H9 (cell line): ENCODE measurements at regions not wholly inside any gene's neighbourhood (a gene's known extent, or its start where the extent isn't known, plus 50 kb on each side); places are given as distances from the start of the nearest gene placed in this dataset.

Experiments used
- DNase-seq: peaks from one replicate; pipeline ENCODE4 v3.0.0-alpha.2; 2017
- H2AFZ ChIP-seq: one replicate; pipeline ENCODE4 v1.6.1; 2013; ENCODE audit warnings: mild to moderate bottlenecking, low read length, control low read depth, moderate library complexity
- H2AK5ac ChIP-seq: 2 replicates; pipeline ENCODE4 v1.6.1; 2013; ENCODE audit warnings: low read length, control low read depth, mixed read lengths; ENCODE audit not compliant: insufficient read length
- H2BK120ac ChIP-seq: one replicate; pipeline ENCODE4 v1.6.1; 2013; ENCODE audit warnings: low read depth, mild to moderate bottlenecking, low read length, control low read depth, inconsistent platforms; ENCODE audit not compliant: poor library complexity, severe bottlenecking
- H2BK12ac ChIP-seq: 2 replicates; pipeline ENCODE4 v1.6.1; 2013; ENCODE audit warnings: low read length, control low read depth, mixed read lengths, low read depth; ENCODE audit not compliant: insufficient read length
- H2BK15ac ChIP-seq: 2 replicates; pipeline ENCODE4 v1.6.1; 2013; ENCODE audit warnings: low read depth, low read length, control low read depth
- H2BK20ac ChIP-seq: one replicate; pipeline ENCODE4 v1.6.1; 2013; ENCODE audit warnings: low read depth, mild to moderate bottlenecking, low read length, control low read depth, inconsistent platforms; ENCODE audit not compliant: poor library complexity, severe bottlenecking
- H2BK5ac ChIP-seq: 2 replicates; pipeline ENCODE4 v1.6.1; 2013; ENCODE audit warnings: low read length, control low read depth, mixed read lengths; ENCODE audit not compliant: insufficient read length
- H3K14ac ChIP-seq: 2 replicates; pipeline ENCODE4 v1.6.1; 2013; ENCODE audit warnings: low read length, control low read depth; ENCODE audit not compliant: insufficient read depth
- H3K18ac ChIP-seq: 2 replicates; pipeline ENCODE4 v1.6.1; 2013; ENCODE audit warnings: low read depth, mild to moderate bottlenecking, mixed read lengths, low read length, control low read depth; ENCODE audit not compliant: insufficient read length
- H3K23ac ChIP-seq: 2 replicates; pipeline ENCODE4 v1.6.1; 2013; ENCODE audit warnings: low read length, control low read depth, mixed read lengths, low read depth; ENCODE audit not compliant: insufficient read length
- H3K23me2 ChIP-seq: 2 replicates; pipeline ENCODE4 v1.6.1; 2013; ENCODE audit warnings: low read depth, mild to moderate bottlenecking, mixed read lengths, low read length, control low read depth; ENCODE audit not compliant: insufficient read length, poor library complexity, severe bottlenecking
- H3K27ac ChIP-seq: 2 replicates; pipeline ENCODE4 v1.5.1; 2013; ENCODE audit warnings: low read length, control low read depth, mixed read lengths, low read depth; ENCODE audit not compliant: insufficient read length
- H3K27me3 ChIP-seq: 2 replicates; pipeline ENCODE4 v1.6.1; 2013; ENCODE audit warnings: low read length, control low read depth, inconsistent platforms; ENCODE audit not compliant: insufficient read depth
- H3K4ac ChIP-seq: 2 replicates; pipeline ENCODE4 v1.6.1; 2013; ENCODE audit warnings: low read depth, mild to moderate bottlenecking, control low read depth, inconsistent platforms, low read length, moderate library complexity
- H3K4me1 ChIP-seq: 2 replicates; pipeline ENCODE4 v1.6.1; 2013; ENCODE audit warnings: low read length, control low read depth, inconsistent platforms; ENCODE audit not compliant: insufficient read depth
- H3K4me2 ChIP-seq: 2 replicates; pipeline ENCODE4 v1.6.1; 2013; ENCODE audit warnings: low read length, control low read depth, mixed read lengths; ENCODE audit not compliant: insufficient read length, insufficient read depth
- H3K56ac ChIP-seq: 2 replicates; pipeline ENCODE4 v1.6.1; 2013; ENCODE audit warnings: low read depth, mild to moderate bottlenecking, mixed read lengths, low read length, control low read depth; ENCODE audit not compliant: insufficient read length
- H3K79me1 ChIP-seq: 2 replicates; pipeline ENCODE4 v1.6.1; 2013; ENCODE audit warnings: low read depth, mild to moderate bottlenecking, moderate library complexity, low read length, control low read depth, inconsistent platforms; ENCODE audit not compliant: insufficient read depth, poor library complexity, severe bottlenecking
- H3K79me2 ChIP-seq: 2 replicates; pipeline ENCODE4 v1.6.1; 2013; ENCODE audit warnings: low read length, control low read depth, inconsistent platforms; ENCODE audit not compliant: insufficient read depth
- H3K9ac ChIP-seq: 2 replicates; pipeline ENCODE4 v1.6.1; 2013; ENCODE audit warnings: low read length, control low read depth, mixed read lengths; ENCODE audit not compliant: insufficient read length; ENCODE audit errors: extremely low read depth
- H3K9me3 ChIP-seq: one replicate; pipeline ENCODE4 v1.6.1; 2013; ENCODE audit warnings: low read depth, low read length, inconsistent platforms; ENCODE audit not compliant: control insufficient read depth
- H3T11ph ChIP-seq: one replicate; pipeline ENCODE4 v1.6.1; 2013; ENCODE audit warnings: mild to moderate bottlenecking, low read length, control low read depth, inconsistent platforms
- H4K20me1 ChIP-seq: one replicate; pipeline ENCODE4 v1.6.1; 2013; ENCODE audit not compliant: control insufficient read depth, insufficient read length, insufficient read depth
- H4K5ac ChIP-seq: 2 replicates; pipeline ENCODE4 v1.6.1; 2013; ENCODE audit warnings: low read depth, mild to moderate bottlenecking, mixed read lengths, low read length, control low read depth; ENCODE audit not compliant: insufficient read length
- H4K8ac ChIP-seq: replicated peaks from 2 replicates; pipeline ENCODE4 v1.6.1; 2013; ENCODE audit warnings: low read length, control low read depth, mixed read lengths, low read depth; ENCODE audit not compliant: insufficient read length
- H4K91ac ChIP-seq: 2 replicates; pipeline ENCODE4 v1.6.1; 2013; ENCODE audit warnings: low read depth, mild to moderate bottlenecking, moderate library complexity, mixed read lengths, low read length, control low read depth; ENCODE audit not compliant: insufficient read length
- H3K27ac Mint-ChIP-seq, 3 experiments: 2 replicates in 2 of 3; 3 replicates in 1 of 3; pipeline ENCODE4 v1.8.0; 2020 to 2021; ENCODE audit warnings: mixed read lengths in 3 of 3, mild to moderate bottlenecking in 1 of 3, moderate library complexity in 1 of 3
- H3K27me3 Mint-ChIP-seq: 2 replicates; pipeline ENCODE4 v1.8.0; 2021; ENCODE audit warnings: low read depth, mild to moderate bottlenecking, moderate library complexity, mixed read lengths
- H3K36me3 Mint-ChIP-seq, 3 experiments: 2 replicates in 2 of 3; 3 replicates in 1 of 3; pipeline ENCODE4 v1.8.0; 2020 to 2021; ENCODE audit warnings: low read depth in 3 of 3, mixed read lengths in 3 of 3; ENCODE audit not compliant: insufficient read depth in 1 of 3
- H3K4me1 Mint-ChIP-seq, 2 experiments: 2 replicates each; pipeline ENCODE4 v1.8.0; 2020; ENCODE audit warnings: mixed read lengths in 2 of 2
- H3K4me3 Mint-ChIP-seq, 2 experiments: 2 replicates in 1 of 2; 3 replicates in 1 of 2; pipeline ENCODE4 v1.8.0; 2020 to 2021; ENCODE audit warnings: mild to moderate bottlenecking in 2 of 2, mixed read lengths in 2 of 2, moderate library complexity in 1 of 2
- H3K9me3 Mint-ChIP-seq, 2 experiments: 2 replicates in 1 of 2; 3 replicates in 1 of 2; pipeline ENCODE4 v1.8.0; 2020; ENCODE audit warnings: mild to moderate bottlenecking in 2 of 2, mixed read lengths in 2 of 2, moderate library complexity in 1 of 2
- CTCF ChIP-seq: fragments of 200-600 bp; sonication (generic); conservative IDR thresholded peaks from 3 replicates; pipeline ENCODE4 v1.8.0; 2021; ENCODE audit warnings: antibody characterized with exemption, mild to moderate bottlenecking
- WGBS: extraction: QIAGEN DNeasy Blood & Tissue Kit; methylation state at CpG from one replicate; pipeline ENCODE4 v1.1.7; 2013; ENCODE audit warnings: missing lambda C conversion rate, low lambda C conversion rate, mixed read lengths; ENCODE audit not compliant: insufficient read length; ENCODE audit errors: extremely low coverage; 5-methylcytosine and 5-hydroxymethylcytosine counted together

GRCh38 chr1:239805042-239805441 is 286.6 kb upstream of the FMN2 start:
- Histone ChIP-seq H3K23me2 (no peaks in the 10 kb centered on the region), H4K8ac (no peak overlapping the region), H2BK20ac (no peak overlapping the region), H2BK5ac (no peak overlapping the region), H3T11ph (no peak overlapping the region), H3K14ac (no peak overlapping the region), H4K5ac (no peak overlapping the region), H3K23ac (no peak overlapping the region), H3K9me3 (no peaks in the 10 kb centered on the region), H3K4me1 (peaks cover 4% of the 10 kb centered on the region; the same call in 1 of the 2 replicates), H2AFZ (no peak overlapping the region), H2BK15ac (no peak overlapping the region), H3K4ac (no peak overlapping the region), H2BK120ac (no peak overlapping the region), H3K9ac (no peak overlapping the region), H3K79me2 (no peaks in the 10 kb centered on the region), H2AK5ac (no peak overlapping the region), H3K18ac (no peak overlapping the region), H3K56ac (no peak overlapping the region), H3K4me2 (no peak overlapping the region), H2BK12ac (no peak overlapping the region), H4K20me1 (no peaks in the 10 kb centered on the region), H3K27ac (no peak overlapping the region), H3K79me1 (no peaks in the 10 kb centered on the region), H4K91ac (no peak overlapping the region), H3K27me3 (no peaks in the 10 kb centered on the region)
- no peaks in the 10 kb centered on the region for H3K27me3 Mint-ChIP-seq
- H3K36me3 Mint-ChIP-seq: peaks cover 0 to 6% (median 0%) of the 10 kb centered on the region in 3 experiments; a peak in 2 of 7 replicates
- H3K4me3 Mint-ChIP-seq: no peak overlapping the region
- H3K4me1 Mint-ChIP-seq: peaks cover 19 to 26% of the 10 kb centered on the region in 2 experiments
- DNase-seq: no peak
- no CpG with 5 or more reads among the region's 4 CpGs for WGBS
- H3K27ac Mint-ChIP-seq: no peak overlapping the region
- peaks cover 0 to 7% of the 10 kb centered on the region in 2 experiments; a peak in 1 of 5 replicates for H3K9me3 Mint-ChIP-seq
- no peak for TF ChIP-seq CTCF
